Keratinocyte (primary cell): ENCODE measurements at regions not wholly inside any gene's neighbourhood (a gene's known extent, or its start where the extent isn't known, plus 50 kb on each side); places are given as distances from the start of the nearest gene placed in this dataset.

Experiments
- DNase-seq: peaks from one replicate; pipeline ENCODE4 v3.0.0-alpha.2; 2011; ENCODE audit warnings: low read depth, missing footprints, low spot score
- FAIRE-seq: peaks from 2 replicates; lab custom pipeline; 2011; peaks lifted over from hg19 to GRCh38; lab: Jason Lieb, UNC
- H2AFZ ChIP-seq: 2 replicates; pipeline ENCODE4 v1.6.0; 2012; ENCODE audit warnings: low read length, control low read depth, inconsistent platforms; ENCODE audit not compliant: control insufficient read depth
- H3K27ac ChIP-seq: 2 replicates; pipeline ENCODE4 v1.5.1; 2011; ENCODE audit warnings: low read length; ENCODE audit not compliant: control insufficient read depth, insufficient read depth
- H3K27me3 ChIP-seq: 3 replicates; pipeline ENCODE4 v1.6.0; 2011; ENCODE audit warnings: low read length; ENCODE audit not compliant: control insufficient read depth, insufficient read depth; ENCODE audit errors: extremely low read depth
- H3K36me3 ChIP-seq, 2 experiments: 2 replicates in 1 of 2; 3 replicates in 1 of 2; pipeline ENCODE4 v1.5.1; 2011; ENCODE audit warnings: low read length in 2 of 2, mild to moderate bottlenecking in 1 of 2; ENCODE audit not compliant: control insufficient read depth in 2 of 2, insufficient read depth in 2 of 2; ENCODE audit errors: extremely low read depth in 1 of 2
- H3K4me1 ChIP-seq: 3 replicates; pipeline ENCODE4 v1.5.1; 2011; ENCODE audit warnings: low read length; ENCODE audit not compliant: control insufficient read depth, insufficient read depth; ENCODE audit errors: extremely low read depth
- H3K4me2 ChIP-seq: 3 replicates; pipeline ENCODE4 v1.6.0; 2011; ENCODE audit warnings: low read depth, low read length; ENCODE audit not compliant: control insufficient read depth, insufficient read depth; ENCODE audit errors: extremely low read depth
- H3K4me3 ChIP-seq, 3 experiments: fragments of 200-600 bp in 1 of 3; sonication (generic) in 1 of 3; 2 replicates in 2 of 3; 3 replicates in 1 of 3; pipeline ENCODE4 v1.5.1; 2011 to 2016; ENCODE audit warnings: low read length in 3 of 3, mild to moderate bottlenecking in 3 of 3, control low read depth in 2 of 3, inconsistent platforms in 1 of 3, low read depth in 1 of 3, mixed read lengths in 1 of 3, mixed run types in 1 of 3, moderate library complexity in 1 of 3; ENCODE audit not compliant: control insufficient read depth in 2 of 3, insufficient read depth in 2 of 3; ENCODE audit errors: extremely low read depth in 1 of 3
- H3K79me2 ChIP-seq: 2 replicates; pipeline ENCODE4 v1.6.0; 2012; ENCODE audit warnings: low read length; ENCODE audit not compliant: control insufficient read depth, insufficient read depth
- H3K9ac ChIP-seq: 3 replicates; pipeline ENCODE4 v1.6.0; 2011; ENCODE audit warnings: low read length; ENCODE audit not compliant: control insufficient read depth, insufficient read depth; ENCODE audit errors: extremely low read depth
- H3K9me1 ChIP-seq: 3 replicates; pipeline ENCODE4 v1.6.0; 2011; ENCODE audit warnings: low read length; ENCODE audit not compliant: control insufficient read depth, insufficient read depth; ENCODE audit errors: extremely low read depth
- H3K9me3 ChIP-seq: 2 replicates; pipeline ENCODE4 v1.5.1; 2012; ENCODE audit warnings: low read depth, low read length; ENCODE audit not compliant: control insufficient read depth
- H4K20me1 ChIP-seq: 3 replicates; pipeline ENCODE4 v1.6.0; 2011; ENCODE audit warnings: low read length; ENCODE audit not compliant: control insufficient read depth, insufficient read depth; ENCODE audit errors: extremely low read depth
- CTCF ChIP-seq, 3 experiments: IDR thresholded peaks in 1 of 3; conservative IDR thresholded peaks in 1 of 3; optimal IDR thresholded peaks in 1 of 3; 2 replicates in 2 of 3; 3 replicates in 1 of 3; pipeline versions ENCODE3 to v1.5.1; 2011; ENCODE audit warnings: low read length in 3 of 3, mild to moderate bottlenecking in 3 of 3, moderate library complexity in 2 of 3, control low read depth in 1 of 3, inconsistent platforms in 1 of 3; ENCODE audit not compliant: insufficient read depth in 2 of 3; ENCODE audit errors: extremely low read depth in 1 of 3
- EZH2 ChIP-seq: IDR thresholded peaks from one replicate; pipeline ENCODE4 v1.6.1; 2012; ENCODE audit warnings: inconsistent platforms, mild to moderate bottlenecking, low read length, moderate library complexity
- dilution Hi-C: fragments of 300-500 bp; cut with MboI; formaldehyde crosslinking; loops from one replicate; pipeline ENCODE4 v1.7.0; 2020; ENCODE audit warnings: low sequenced_read_pairs; ENCODE audit not compliant: extremely low pct_ligation_motif_present

DNA sequence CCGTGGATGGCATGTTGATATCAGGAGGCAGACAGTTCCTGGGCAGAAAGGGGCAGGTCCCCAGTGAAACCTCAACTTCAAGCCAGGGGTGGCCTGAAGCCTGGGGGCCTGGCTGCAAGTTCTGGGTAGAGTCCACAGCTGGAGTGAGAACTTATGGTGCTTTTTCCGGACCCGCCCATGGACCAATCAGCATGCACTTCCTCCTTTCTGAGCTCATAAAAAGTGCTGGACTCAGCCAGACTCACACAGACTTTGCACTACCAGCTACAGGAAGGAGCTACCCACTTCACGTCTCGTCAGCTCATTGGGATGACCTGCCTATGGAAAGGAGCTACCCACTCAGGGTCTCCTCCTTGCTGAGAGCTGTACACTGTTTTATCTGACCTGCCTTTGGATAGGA lies 183.1 kb upstream of the MC4R start:
- H3K4me1 ChIP-seq, result no peaks in the 10 kb centered on the region
- dilution Hi-C loops, result loop anchor here (25.0 kb wide), 1 partner anchor 568 kb away; no protein-coding TSS in a partner anchor
- H3K4me2 ChIP-seq, result no peak overlapping the region
- TF ChIP-seq CTCF (optimal IDR thresholded peaks at IDR 0.05 in 1 of 3, IDR thresholded peaks at IDR 0.05 in 1 of 3, conservative IDR thresholded peaks at IDR 0.05 in 1 of 3; ENCODE audit: extremely low read depth in 1 of 3, insufficient read depth in 2 of 3, low read length in 3 of 3) (no peak), EZH2 (no peak)
- no peaks in the 10 kb centered on the region for H3K36me3 ChIP-seq
- H3K9ac ChIP-seq, result no peak overlapping the region
- no peak for DNase-seq
- H3K9me1 ChIP-seq, result no peaks in the 10 kb centered on the region
- FAIRE-seq, result no peak
- no peaks in the 10 kb centered on the region for H4K20me1 ChIP-seq
- no peak overlapping the region for H3K27ac ChIP-seq
- no peaks in the 10 kb centered on the region for H3K79me2 ChIP-seq
- H3K4me3 ChIP-seq, result no peak overlapping the region
- H3K27me3 ChIP-seq, result no peaks in the 10 kb centered on the region
- no peaks in the 10 kb centered on the region for H3K9me3 ChIP-seq
- no peak overlapping the region for H2AFZ ChIP-seq

DNA sequence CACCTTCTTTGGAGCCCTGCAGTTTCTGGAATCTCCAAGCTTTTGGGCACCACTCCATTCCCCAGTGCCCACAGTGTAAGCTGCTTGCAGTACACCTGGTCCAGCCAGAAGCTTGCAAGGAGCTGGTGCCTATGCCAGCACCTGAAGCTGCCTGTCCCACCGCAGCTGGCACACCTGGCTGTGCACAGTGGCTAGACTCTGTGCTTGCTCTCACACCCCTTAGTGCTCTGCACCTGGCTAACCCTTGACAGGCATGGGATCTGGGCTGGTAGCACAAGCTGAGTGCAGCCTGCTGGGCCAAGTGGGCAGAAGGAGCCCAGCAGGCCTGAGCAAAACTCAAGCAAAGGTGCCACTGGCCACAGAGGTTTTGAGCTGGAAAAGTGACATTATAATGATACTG lies 183.8 kb upstream of the MC4R start:
- dilution Hi-C loops, result loop anchor here (25.0 kb wide), 1 partner anchor 569 kb away; no protein-coding TSS in a partner anchor
- Histone ChIP-seq H3K4me1 (no peaks in the 10 kb centered on the region), H3K27ac (no peak overlapping the region), H3K27me3 (no peaks in the 10 kb centered on the region), H3K9me3 (no peaks in the 10 kb centered on the region), H3K9me1 (no peaks in the 10 kb centered on the region), H4K20me1 (no peaks in the 10 kb centered on the region), H3K4me2 (no peak overlapping the region), H3K9ac (no peak overlapping the region), H3K79me2 (no peaks in the 10 kb centered on the region), H3K4me3 (no peak overlapping the region), H2AFZ (no peak overlapping the region), H3K36me3 (no peaks in the 10 kb centered on the region)
- TF ChIP-seq EZH2, result no peak
- no peak for TF ChIP-seq CTCF (optimal IDR thresholded peaks at IDR 0.05 in 1 of 3, IDR thresholded peaks at IDR 0.05 in 1 of 3, conservative IDR thresholded peaks at IDR 0.05 in 1 of 3; ENCODE audit: extremely low read depth in 1 of 3, insufficient read depth in 2 of 3, low read length in 3 of 3)
- DNase-seq (no peak), FAIRE-seq (no peak)
